Erythroblast (primary cell): ENCODE measurements at regions not wholly inside any gene's neighbourhood (a gene's known extent, or its start where the extent isn't known, plus 50 kb on each side); places are given as distances from the start of the nearest gene placed in this dataset.

ENCODE experiments used
- GATA1 ChIP-seq: IDR thresholded peaks from 2 replicates; pipeline ENCODE4 v1.6.1; 2011; ENCODE audit warnings: low read depth, mild to moderate bottlenecking, control low read depth, low read length, moderate library complexity
- POLR2A ChIP-seq: IDR thresholded peaks from 2 replicates; pipeline ENCODE4 v1.6.1; 2011; ENCODE audit warnings: mild to moderate bottlenecking, low read length

- TF ChIP-seq POLR2A (no peak), GATA1 (no peak)
Measured at GRCh38 chr15:96072821-96073220, 257.7 kb upstream of the NR2F2 start.
